BLaER1 treated with 17β-estradiol and CSF1 and Interleukin-3, amounts not matched to agents 10 nM and 100 nM (cell line): ENCODE measurements at regions not wholly inside any gene's neighbourhood (a gene's known extent, or its start where the extent isn't known, plus 50 kb on each side); places are given as distances from the start of the nearest gene placed in this dataset.

ENCODE experiments used
- H3K27ac ChIP-seq, 11 experiments: shearing (Covaris generic); formaldehyde crosslinking; 2 replicates each; pipeline ENCODE4 v1.8.1; 2022
- H3K27me3 ChIP-seq, 11 experiments: shearing (Covaris generic); formaldehyde crosslinking; 2 replicates each; pipeline ENCODE4 v1.8.1; 2022
- H3K36me3 ChIP-seq, 11 experiments: shearing (Covaris generic); formaldehyde crosslinking; 2 replicates each; pipeline ENCODE4 v1.8.1; 2022
- H3K4me1 ChIP-seq, 10 experiments: shearing (Covaris generic); formaldehyde crosslinking; 2 replicates each; pipeline ENCODE4 v1.8.1; 2022
- H3K4me2 ChIP-seq, 11 experiments: shearing (Covaris generic); formaldehyde crosslinking; 2 replicates each; pipeline ENCODE4 v1.8.1; 2022
- H3K4me3 ChIP-seq, 10 experiments: shearing (Covaris generic); formaldehyde crosslinking; 2 replicates each; pipeline ENCODE4 v1.8.1; 2022
- H3K9ac ChIP-seq, 11 experiments: shearing (Covaris generic); formaldehyde crosslinking; 2 replicates each; pipeline ENCODE4 v1.8.1; 2022
- H3K9me3 ChIP-seq, 11 experiments: shearing (Covaris generic); formaldehyde crosslinking; replicated peaks in 1 of 11; 2 replicates each; pipeline ENCODE4 v1.8.1; 2022
- H4K20me1 ChIP-seq, 11 experiments: shearing (Covaris generic); formaldehyde crosslinking; 2 replicates each; pipeline ENCODE4 v1.8.1; 2022
- Cebpa-rat ChIP-seq, 11 experiments: shearing (Covaris generic); IDR thresholded peaks; 2 replicates each; pipeline ENCODE4 v1.8.1; 2022

DNA sequence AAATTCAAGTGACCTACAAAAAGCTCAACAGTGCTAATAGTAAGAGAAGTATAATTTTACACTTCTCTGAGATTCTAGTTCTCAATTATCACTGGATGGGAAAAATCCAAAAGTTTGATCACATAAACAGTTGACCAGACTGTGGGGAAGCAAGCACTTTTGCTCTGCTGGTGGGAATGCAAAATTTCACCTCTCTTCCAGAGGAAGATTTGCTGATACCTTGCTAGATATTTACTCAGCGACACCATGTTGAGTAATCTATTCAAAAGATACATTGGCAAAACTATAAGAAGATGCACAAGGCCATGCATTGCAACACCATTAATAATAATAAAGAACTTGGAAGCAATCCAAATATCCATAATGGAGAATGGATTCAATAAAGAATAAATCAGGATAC, 204.4 kb downstream of the MREG start:
- Histone ChIP-seq H3K9ac (no peak overlapping the region), H3K27ac (no peak overlapping the region), H4K20me1 (no peaks in the 10 kb centered on the region), H3K9me3 (peaks cover 0 to 6% (median 0%) of the 10 kb centered on the region in 11 experiments; a peak in 2 of 22 replicates), H3K4me3 (no peak overlapping the region), H3K27me3 (no peaks in the 10 kb centered on the region), H3K4me2 (0 out of 22 replicates have a peak overlapping the region, but pooled peaks of 1 of the 11 experiments have one; percentile 29), H3K36me3 (no peaks in the 10 kb centered on the region), H3K4me1 (peaks cover 27 to 50% (median 39%) of the 10 kb centered on the region in 10 experiments)
- no peak for TF ChIP-seq Cebpa-rat (IDR thresholded peaks at IDR 0.05)

DNA sequence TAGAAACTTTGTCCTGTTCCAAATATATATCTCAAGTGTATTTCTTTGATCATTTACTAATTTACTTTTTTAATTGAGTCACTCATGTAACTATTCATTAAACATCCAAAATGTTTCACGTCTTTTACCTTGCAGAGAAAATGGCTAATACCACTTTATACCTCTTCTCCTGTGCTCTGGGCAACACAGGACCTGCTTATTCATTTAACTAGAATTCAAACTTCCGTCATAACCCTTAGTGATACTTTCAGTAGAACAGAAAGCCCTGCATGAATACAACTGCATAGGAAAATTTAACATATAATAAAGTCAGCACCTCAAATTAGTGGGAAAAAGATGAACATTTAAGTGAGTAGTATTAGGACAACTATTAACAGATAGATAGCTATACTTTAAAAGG, 205.2 kb downstream of the MREG start:
- Histone ChIP-seq H3K9me3 (peaks cover 0 to 6% (median 0%) of the 10 kb centered on the region in 11 experiments; a peak in 2 of 22 replicates), H3K4me3 (no peak overlapping the region), H3K9ac (no peak overlapping the region), H3K36me3 (no peaks in the 10 kb centered on the region), H3K4me2 (no peak overlapping the region), H3K27me3 (no peaks in the 10 kb centered on the region), H4K20me1 (no peaks in the 10 kb centered on the region), H3K27ac (no peak overlapping the region), H3K4me1 (peaks cover 27 to 46% (median 37%) of the 10 kb centered on the region in 10 experiments)
- no peak for TF ChIP-seq Cebpa-rat (IDR thresholded peaks at IDR 0.05)

DNA sequence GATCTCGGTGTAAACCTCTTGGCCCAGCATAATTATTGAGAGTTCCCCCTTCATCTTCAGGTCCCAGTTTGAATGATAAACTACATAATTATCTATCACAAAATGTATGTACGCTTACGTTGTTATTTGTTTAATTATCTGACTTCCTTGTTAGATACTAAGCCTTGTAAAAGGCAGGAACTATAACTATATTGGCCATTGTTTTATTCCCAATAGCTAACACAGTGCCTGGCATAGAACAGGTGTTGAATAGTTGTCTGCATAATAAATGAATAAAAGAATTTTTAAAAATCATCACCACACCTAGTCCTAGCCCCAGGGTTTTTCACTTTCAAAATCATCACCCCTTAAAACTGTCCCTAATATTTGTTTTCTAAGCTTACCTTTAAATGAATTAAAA, 207.9 kb downstream of the MREG start:
- H3K4me2 ChIP-seq: no peak overlapping the region
- H3K4me3 ChIP-seq: no peak overlapping the region
- no peak for TF ChIP-seq Cebpa-rat (IDR thresholded peaks at IDR 0.05)
- H4K20me1 ChIP-seq: no peaks in the 10 kb centered on the region
- peaks cover 0 to 17% (median 6%) of the 10 kb centered on the region in 11 experiments; a peak in 12 of 22 replicates for H3K9me3 ChIP-seq
- peaks cover 3 to 29% (median 10%) of the 10 kb centered on the region in 10 experiments for H3K4me1 ChIP-seq
- H3K27ac ChIP-seq: no peak overlapping the region
- H3K9ac ChIP-seq: no peak overlapping the region
- no peaks in the 10 kb centered on the region for H3K36me3 ChIP-seq
- H3K27me3 ChIP-seq: no peaks in the 10 kb centered on the region

DNA sequence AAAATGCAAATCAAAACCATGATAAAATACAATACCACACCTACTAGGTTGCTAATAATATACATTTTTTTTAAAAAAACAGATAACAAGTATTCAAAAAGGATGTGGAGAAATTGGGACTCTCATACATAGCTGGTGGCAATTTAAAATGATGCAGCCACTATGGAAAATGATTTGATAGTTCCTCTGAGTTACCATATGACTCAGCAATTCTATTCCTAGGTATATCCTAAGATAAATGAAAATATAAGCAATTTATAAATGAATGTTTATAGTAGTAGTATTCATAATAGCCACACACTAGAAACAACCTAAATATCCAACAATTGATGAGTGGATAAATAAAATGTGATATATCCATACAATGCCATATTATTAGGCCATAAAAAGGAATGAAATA, 210.2 kb downstream of the MREG start:
- no peaks in the 10 kb centered on the region for H4K20me1 ChIP-seq
- H3K27me3 ChIP-seq: no peaks in the 10 kb centered on the region
- H3K36me3 ChIP-seq: no peaks in the 10 kb centered on the region
- no peak overlapping the region for H3K27ac ChIP-seq
- no peak overlapping the region for H3K9ac ChIP-seq
- H3K4me2 ChIP-seq: no peak overlapping the region
- H3K4me3 ChIP-seq: no peak overlapping the region
- TF ChIP-seq Cebpa-rat (IDR thresholded peaks at IDR 0.05): no peak
- peaks cover 0 to 26% (median 0%) of the 10 kb centered on the region in 10 experiments; a peak in 5 of 20 replicates for H3K4me1 ChIP-seq
- peaks cover 0 to 17% (median 6%) of the 10 kb centered on the region in 11 experiments; a peak in 12 of 22 replicates for H3K9me3 ChIP-seq

DNA sequence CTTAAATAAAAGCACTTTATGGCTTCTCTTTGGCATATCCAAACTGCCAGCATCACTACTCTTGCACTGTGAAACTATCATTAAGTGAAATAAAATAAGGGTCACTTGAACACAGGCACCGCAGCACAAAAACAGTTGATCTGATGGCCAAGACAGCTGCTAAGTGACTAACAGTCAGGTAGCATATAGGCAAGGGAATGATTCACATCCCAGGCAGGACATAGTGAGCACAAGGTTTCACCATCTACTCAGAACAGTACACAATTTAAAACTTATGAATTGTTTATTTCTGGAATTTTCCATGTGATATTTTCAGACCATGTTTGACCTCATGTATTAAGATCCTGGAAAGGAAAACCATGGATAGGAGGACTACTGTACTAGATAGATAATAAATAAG, 214.2 kb downstream of the MREG start:
- no peak for TF ChIP-seq Cebpa-rat (IDR thresholded peaks at IDR 0.05)
- peaks cover under 1 to 54% (median 24%) of the 10 kb centered on the region in 10 experiments; a peak in 19 of 20 replicates for H3K4me1 ChIP-seq
- H3K4me2 ChIP-seq: no peak overlapping the region
- H4K20me1 ChIP-seq: no peaks in the 10 kb centered on the region
- no peak overlapping the region for H3K4me3 ChIP-seq
- no peaks in the 10 kb centered on the region for H3K36me3 ChIP-seq
- H3K27ac ChIP-seq: no peak overlapping the region
- H3K27me3 ChIP-seq: no peaks in the 10 kb centered on the region
- peaks cover 0 to 16% (median 5%) of the 10 kb centered on the region in 11 experiments; a peak in 10 of 22 replicates for H3K9me3 ChIP-seq
- no peak overlapping the region for H3K9ac ChIP-seq

DNA sequence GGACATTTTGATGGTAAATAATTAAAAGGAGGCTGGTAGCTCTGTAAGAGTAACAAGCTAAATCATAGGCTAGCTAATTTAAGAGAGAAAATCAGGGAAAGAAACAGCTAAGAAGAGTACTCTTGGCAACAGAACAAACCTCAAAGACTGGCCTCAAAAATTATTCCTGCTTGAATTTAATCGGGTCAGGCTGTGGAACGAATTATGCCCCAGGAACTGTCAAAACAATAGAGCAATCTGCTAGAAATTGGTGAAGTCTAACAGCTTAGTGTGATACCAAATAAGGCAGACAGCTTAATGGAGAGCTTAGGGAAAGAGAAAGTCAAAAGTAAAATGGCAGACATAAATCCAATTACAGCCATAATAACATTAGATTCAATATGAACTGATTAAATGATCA, 215.7 kb downstream of the MREG start:
- Histone ChIP-seq H3K4me3 (no peak overlapping the region), H3K27ac (no peak overlapping the region; a peak in 1 of 22 replicates), H3K36me3 (no peaks in the 10 kb centered on the region), H3K4me2 (no peak overlapping the region), H3K9me3 (peaks cover 0 to 10% (median 5%) of the 10 kb centered on the region in 11 experiments; a peak in 10 of 22 replicates), H3K9ac (no peak overlapping the region), H3K4me1 (peaks cover 8 to 69% (median 37%) of the 10 kb centered on the region in 10 experiments), H4K20me1 (no peaks in the 10 kb centered on the region), H3K27me3 (no peaks in the 10 kb centered on the region)
- no peak for TF ChIP-seq Cebpa-rat (IDR thresholded peaks at IDR 0.05)

DNA sequence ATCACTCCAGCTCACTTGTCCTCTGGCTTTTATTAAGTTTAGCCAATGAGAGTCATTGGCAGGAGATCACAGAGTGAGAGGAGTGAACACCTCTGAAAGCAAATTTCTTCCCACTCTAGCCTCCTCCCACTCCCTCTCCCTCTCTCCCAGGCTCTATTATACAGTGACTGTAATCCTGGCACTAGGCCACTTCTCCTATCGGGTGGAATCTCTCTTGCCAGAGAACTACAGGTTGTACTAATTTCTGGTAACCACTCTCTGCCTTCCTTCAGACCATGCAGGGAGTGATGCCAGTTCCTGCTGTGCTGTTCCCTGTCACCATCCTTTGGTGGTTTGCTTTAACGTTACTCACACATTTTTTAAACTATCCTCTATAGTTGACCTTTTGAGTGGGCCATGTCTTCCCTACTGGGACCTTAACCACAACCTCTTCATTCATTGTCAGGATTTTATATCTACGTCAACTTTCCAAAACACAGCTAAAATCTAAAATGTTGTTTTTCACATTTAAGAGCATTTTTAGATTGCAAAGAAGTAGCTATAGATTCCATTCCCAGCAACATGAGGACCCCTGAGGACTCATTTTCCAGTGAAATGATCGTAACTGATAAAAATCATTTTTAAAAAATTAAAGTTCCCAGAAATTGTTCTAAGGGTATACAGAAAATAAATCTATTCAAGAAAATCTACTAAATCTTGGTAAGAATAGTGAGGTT, 217.1 kb downstream of the MREG start:
- Histone ChIP-seq H4K20me1 (no peaks in the 10 kb centered on the region), H3K9ac (no peak overlapping the region; a peak in 2 of 22 replicates), H3K36me3 (no peaks in the 10 kb centered on the region), H3K4me2 (peak overlapping the region in 9 of 11 experiments; percentile 1 to 89 (median 71); a peak in 15 of 22 replicates), H3K27me3 (no peaks in the 10 kb centered on the region), H3K4me1 (peaks cover 8 to 78% (median 40%) of the 10 kb centered on the region in 10 experiments), H3K27ac (peak overlapping the region in 5 of 11 experiments; percentile 35 to 63 (median 46); a peak in 10 of 22 replicates), H3K4me3 (no peak overlapping the region), H3K9me3 (peaks cover 0 to under 1% (median 0%) of the 10 kb centered on the region in 11 experiments; a peak in 2 of 22 replicates)
- TF ChIP-seq Cebpa-rat (IDR thresholded peaks at IDR 0.05): no peak

DNA sequence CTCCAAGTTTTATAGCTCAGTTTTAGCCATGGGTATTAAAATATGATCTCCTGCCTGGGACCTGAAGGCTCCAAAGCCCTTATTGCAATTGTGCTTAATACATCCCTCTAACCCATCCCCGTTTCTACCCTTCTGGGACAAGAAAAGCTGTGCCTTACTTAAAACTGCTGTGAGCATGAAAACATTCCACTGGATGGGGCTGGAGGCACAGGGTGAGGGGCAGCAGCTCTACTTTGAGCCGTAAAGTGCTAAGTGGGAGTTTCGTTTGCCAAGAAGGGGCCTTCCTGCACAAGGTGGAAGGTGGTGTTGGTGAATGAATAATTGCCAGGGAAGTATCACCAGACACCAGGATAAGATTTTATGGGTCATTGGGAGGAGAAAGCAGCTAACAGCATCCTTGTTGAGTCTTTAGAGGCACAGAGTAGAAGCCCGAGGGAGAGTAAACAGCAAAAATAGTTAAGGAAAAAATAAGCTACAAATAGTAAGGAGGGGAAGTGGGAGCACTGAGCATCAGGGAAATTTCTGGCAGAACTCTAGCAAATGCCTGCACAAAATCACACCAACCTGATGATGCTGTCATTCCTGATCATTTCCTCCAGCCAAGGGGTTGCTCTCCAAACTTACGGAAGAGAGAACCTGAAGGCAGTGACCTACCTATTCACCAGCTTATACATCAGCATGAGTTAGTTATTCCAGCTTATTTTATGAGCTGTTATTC, 218.4 kb downstream of the MREG start:
- peak overlapping the region in 6 of 11 experiments; percentile 76 to 89 (median 84); a peak in 12 of 22 replicates for H3K4me2 ChIP-seq
- no peak for TF ChIP-seq Cebpa-rat (IDR thresholded peaks at IDR 0.05)

More for the DNA sequence above, 218.4 kb downstream of the MREG start:
- Histone ChIP-seq H3K4me1 (peaks cover 8 to 79% (median 41%) of the 10 kb centered on the region in 10 experiments), H4K20me1 (no peaks in the 10 kb centered on the region), H3K27ac (peak overlapping the region in 8 of 11 experiments; percentile 17 to 95 (median 82); a peak in 15 of 22 replicates), H3K9me3 (no peaks in the 10 kb centered on the region), H3K9ac (peak overlapping the region in 4 of 11 experiments; percentile 67 to 78 (median 74); a peak in 6 of 22 replicates), H3K27me3 (no peaks in the 10 kb centered on the region), H3K4me3 (no peak overlapping the region), H3K36me3 (no peaks in the 10 kb centered on the region)
